HG02588 (cell line): ENCODE measurements at regions not wholly inside any gene's neighbourhood (a gene's known extent, or its start where the extent isn't known, plus 50 kb on each side); places are given as distances from the start of the nearest gene placed in this dataset.

ENCODE experiments used
- ATAC-seq: cut with Tn5 transposase; IDR thresholded peaks from one replicate; pipeline ENCODE4 v1.9.1; 2021; ENCODE audit warnings: mild to moderate bottlenecking, moderate library complexity; ENCODE audit not compliant: unreplicated experiment

- ATAC-seq: no peak
Measured at GRCh38 chr2:65522922-65523321, 90.5 kb upstream of the SPRED2 start.

GRCh38 chr2:65518751-65519150 lies 86.4 kb upstream of the SPRED2 start:
- ATAC-seq: no peak

GRCh38 chr2:65514555-65515195 lies 82.3 kb upstream of the SPRED2 start:
- no peak for ATAC-seq

- ATAC-seq: no peak
Measured at GRCh38 chr2:65512783-65513182, 80.4 kb upstream of the SPRED2 start.

- ATAC-seq: no peak
Measured at GRCh38 chr2:65511306-65511705, 78.9 kb upstream of the SPRED2 start.

- no peak for ATAC-seq
Measured at GRCh38 chr2:65508225-65508624, 75.8 kb upstream of the SPRED2 start.

- ATAC-seq: no peak
Measured at GRCh38 chr2:65507102-65508069, 75.0 kb upstream of the SPRED2 start.

- no peak for ATAC-seq
Measured at GRCh38 chr2:65504814-65505697, 72.7 kb upstream of the SPRED2 start.

- no peak for ATAC-seq
Measured at GRCh38 chr2:65504201-65504600, 71.8 kb upstream of the SPRED2 start.

GRCh38 chr2:65503746-65504145 lies 71.3 kb upstream of the SPRED2 start:
- ATAC-seq: no peak

- no peak for ATAC-seq
Measured at GRCh38 chr2:65501836-65502235, 69.4 kb upstream of the SPRED2 start.

GRCh38 chr2:65501074-65501473 lies 68.7 kb upstream of the SPRED2 start:
- ATAC-seq: no peak

- no peak for ATAC-seq
Measured at GRCh38 chr2:65500310-65501040, 68.1 kb upstream of the SPRED2 start.

- ATAC-seq: no peak
Measured at GRCh38 chr2:65499216-65499615, 66.8 kb upstream of the SPRED2 start.

- no peak for ATAC-seq
Measured at GRCh38 chr2:65498396-65498795, 66.0 kb upstream of the SPRED2 start.

- no peak for ATAC-seq
Measured at GRCh38 chr2:65495251-65495877, 63.0 kb upstream of the SPRED2 start.

GRCh38 chr2:65494078-65494477 lies 61.7 kb upstream of the SPRED2 start:
- ATAC-seq: no peak

- ATAC-seq: no peak
Measured at GRCh38 chr2:65491381-65491905, 59.0 kb upstream of the SPRED2 start.

GRCh38 chr2:65490222-65490621 lies 57.8 kb upstream of the SPRED2 start:
- ATAC-seq: no peak

- no peak for ATAC-seq
Measured at GRCh38 chr2:65489269-65489668, 56.9 kb upstream of the SPRED2 start.
